ENCODE measurements at regions not wholly inside any gene's neighbourhood (a gene's known extent, or its start where the extent isn't known, plus 50 kb on each side); places are given as distances from the start of the nearest gene placed in this dataset.

DNA sequence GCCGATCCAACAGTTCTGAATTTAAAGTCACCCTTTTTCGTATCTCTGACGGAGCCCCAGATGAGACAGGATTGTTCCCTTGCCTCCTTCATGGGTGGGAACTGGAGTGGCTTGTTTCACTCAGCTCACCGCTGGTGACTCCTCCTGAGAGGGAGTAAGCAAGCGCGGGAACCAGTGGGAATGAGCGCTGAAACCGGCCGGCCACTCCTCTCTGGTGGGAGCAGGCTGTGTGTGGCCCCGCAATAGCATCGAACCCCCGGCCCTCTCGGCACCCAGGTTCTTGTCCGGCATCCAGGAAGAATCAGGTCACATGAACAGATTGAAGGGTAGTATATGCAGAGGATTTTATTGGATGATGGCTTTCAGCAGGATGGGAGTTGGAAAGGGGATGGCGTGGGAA is 1211.6 kb upstream of the PCDH20 start:
- TF ChIP-seq, protein P1, sequence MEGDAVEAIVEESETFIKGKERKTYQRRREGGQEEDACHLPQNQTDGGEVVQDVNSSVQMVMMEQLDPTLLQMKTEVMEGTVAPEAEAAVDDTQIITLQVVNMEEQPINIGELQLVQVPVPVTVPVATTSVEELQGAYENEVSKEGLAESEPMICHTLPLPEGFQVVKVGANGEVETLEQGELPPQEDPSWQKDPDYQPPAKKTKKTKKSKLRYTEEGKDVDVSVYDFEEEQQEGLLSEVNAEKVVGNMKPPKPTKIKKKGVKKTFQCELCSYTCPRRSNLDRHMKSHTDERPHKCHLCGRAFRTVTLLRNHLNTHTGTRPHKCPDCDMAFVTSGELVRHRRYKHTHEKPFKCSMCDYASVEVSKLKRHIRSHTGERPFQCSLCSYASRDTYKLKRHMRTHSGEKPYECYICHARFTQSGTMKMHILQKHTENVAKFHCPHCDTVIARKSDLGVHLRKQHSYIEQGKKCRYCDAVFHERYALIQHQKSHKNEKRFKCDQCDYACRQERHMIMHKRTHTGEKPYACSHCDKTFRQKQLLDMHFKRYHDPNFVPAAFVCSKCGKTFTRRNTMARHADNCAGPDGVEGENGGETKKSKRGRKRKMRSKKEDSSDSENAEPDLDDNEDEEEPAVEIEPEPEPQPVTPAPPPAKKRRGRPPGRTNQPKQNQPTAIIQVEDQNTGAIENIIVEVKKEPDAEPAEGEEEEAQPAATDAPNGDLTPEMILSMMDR (IDR thresholded peaks at IDR 0.05; ENCODE audit: extremely low read depth in 1 of 2, insufficient read depth in 1 of 2, low read depth in 1 of 2, low read length in 2 of 2) = no peak
- no peak for TF ChIP-seq POLR2AphosphoS5 (IDR thresholded peaks at IDR 0.05; ENCODE audit: insufficient read depth, low read depth, low read length)
- TF ChIP-seq POLR2A (IDR thresholded peaks at IDR 0.05; ENCODE audit: low read depth, low read length) = no peak
- TF ChIP-seq, protein P2, sequence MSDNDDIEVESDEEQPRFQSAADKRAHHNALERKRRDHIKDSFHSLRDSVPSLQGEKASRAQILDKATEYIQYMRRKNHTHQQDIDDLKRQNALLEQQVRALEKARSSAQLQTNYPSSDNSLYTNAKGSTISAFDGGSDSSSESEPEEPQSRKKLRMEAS (IDR thresholded peaks at IDR 0.05; ENCODE audit: insufficient read depth, insufficient read length) = no peak
- TF ChIP-seq EZH2 (IDR thresholded peaks at IDR 0.05; ENCODE audit: borderline replicate concordance, low read depth, low read length, severe bottlenecking) = no peak
- TF ChIP-seq FOS (IDR thresholded peaks at IDR 0.05; ENCODE audit: borderline replicate concordance, insufficient read depth, low read length) = no peak
- TF ChIP-seq JUN (IDR thresholded peaks at IDR 0.05; ENCODE audit: borderline replicate concordance, insufficient read depth, insufficient read length, low read depth) = no peak
- TF ChIP-seq MYC (IDR thresholded peaks at IDR 0.05; ENCODE audit: low read depth, low read length) = no peak

All from endothelial cell of umbilical vein (primary cell).